ENCODE measurements at regions not wholly inside any gene's neighbourhood (a gene's known extent, or its start where the extent isn't known, plus 50 kb on each side); places are given as distances from the start of the nearest gene placed in this dataset.

DNA sequence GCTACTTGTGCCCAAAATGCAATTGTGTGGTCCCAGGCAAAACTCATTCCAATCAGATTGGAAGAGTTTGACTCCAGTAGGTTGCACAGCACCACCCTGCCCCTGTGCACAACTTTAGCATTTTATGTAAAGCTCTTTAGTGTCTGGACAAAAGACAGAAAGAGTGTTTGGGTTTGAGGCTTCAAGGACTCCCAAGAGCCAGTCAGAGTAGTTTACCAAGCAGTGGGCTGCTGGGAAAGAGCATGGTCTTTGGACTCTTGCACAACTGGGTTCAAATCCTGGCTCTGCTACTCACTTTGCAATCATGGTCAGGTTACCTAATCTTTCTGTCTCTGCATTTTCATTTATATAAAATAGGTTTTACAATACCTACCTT lies 75.8 kb upstream of the UMPS start (continued):
- TF ChIP-seq ZNF619 (CRISPR knock-in tag; IDR thresholded peaks at IDR 0.05) (no peak), YY1 (IDR thresholded peaks at IDR 0.05; ENCODE audit: insufficient read depth, insufficient replicate concordance, low read depth, low read length) (no peak), ZNF441 (CRISPR knock-in tag; IDR thresholded peaks at IDR 0.05; ENCODE audit: borderline replicate concordance) (no peak), NR2F6 (IDR thresholded peaks at IDR 0.05) (peak; percentile 48; the same call in 1 of the 2 replicates), NR2F6 (CRISPR knock-in tag; IDR thresholded peaks at IDR 0.05) (peak; percentile 68), NR2C2 (CRISPR knock-in tag; IDR thresholded peaks at IDR 0.05; ENCODE audit: borderline replicate concordance) (peak; percentile 63; the same call in 1 of the 2 replicates), ZBTB8A (CRISPR knock-in tag; IDR thresholded peaks at IDR 0.05; ENCODE audit: borderline replicate concordance, low read depth) (no peak), ZNF446 (CRISPR knock-in tag; IDR thresholded peaks at IDR 0.05) (no peak), EP300 (IDR thresholded peaks at IDR 0.05; ENCODE audit: low read depth in 2 of 2, low read length in 2 of 2) (peak in 1 of 2 experiments; percentile 86; a peak in 2 of 4 replicates), EP300 (CRISPR knock-in tag; IDR thresholded peaks at IDR 0.05; ENCODE audit: borderline replicate concordance) (peak; percentile 48; the same call in 1 of the 2 replicates), ZNF432 (CRISPR knock-in tag; IDR thresholded peaks at IDR 0.05; ENCODE audit: borderline replicate concordance) (no peak), RCOR2 (CRISPR knock-in tag; IDR thresholded peaks at IDR 0.05) (0 out of 2 replicates have a peak, but pooled peaks have one; percentile 78), ZNF572 (CRISPR knock-in tag; IDR thresholded peaks at IDR 0.05) (no peak), MED1 (CRISPR knock-in tag; IDR thresholded peaks at IDR 0.05) (peak; percentile 89), TBX2 (CRISPR knock-in tag; IDR thresholded peaks at IDR 0.05; ENCODE audit: borderline replicate concordance) (no peak), NCOA1 (CRISPR knock-in tag; IDR thresholded peaks at IDR 0.05) (no peak), ASH2L (IDR thresholded peaks at IDR 0.05; ENCODE audit: insufficient read length, low read depth, low read length) (no peak), CENPT (CRISPR knock-in tag; IDR thresholded peaks at IDR 0.05; ENCODE audit: low read depth) (no peak), RBM39 (IDR thresholded peaks at IDR 0.05; ENCODE audit: low read depth, low read length, poor library complexity, severe bottlenecking) (no peak)
- TF ChIP-seq, protein P1, sequence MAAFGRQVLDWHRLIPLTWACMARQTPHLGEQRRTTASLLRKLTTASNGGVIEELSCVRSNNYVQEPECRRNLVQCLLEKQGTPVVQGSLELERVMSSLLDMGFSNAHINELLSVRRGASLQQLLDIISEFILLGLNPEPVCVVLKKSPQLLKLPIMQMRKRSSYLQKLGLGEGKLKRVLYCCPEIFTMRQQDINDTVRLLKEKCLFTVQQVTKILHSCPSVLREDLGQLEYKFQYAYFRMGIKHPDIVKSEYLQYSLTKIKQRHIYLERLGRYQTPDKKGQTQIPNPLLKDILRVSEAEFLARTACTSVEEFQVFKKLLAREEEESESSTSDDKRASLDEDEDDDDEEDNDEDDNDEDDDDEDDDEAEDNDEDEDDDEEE (CRISPR knock-in tag; IDR thresholded peaks at IDR 0.05): no peak
- TF ChIP-seq, protein P2, sequence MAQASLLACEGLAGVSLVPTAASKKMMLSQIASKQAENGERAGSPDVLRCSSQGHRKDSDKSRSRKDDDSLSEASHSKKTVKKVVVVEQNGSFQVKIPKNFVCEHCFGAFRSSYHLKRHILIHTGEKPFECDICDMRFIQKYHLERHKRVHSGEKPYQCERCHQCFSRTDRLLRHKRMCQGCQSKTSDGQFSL (CRISPR knock-in tag; IDR thresholded peaks at IDR 0.05): no peak
- TF ChIP-seq, protein P3, sequence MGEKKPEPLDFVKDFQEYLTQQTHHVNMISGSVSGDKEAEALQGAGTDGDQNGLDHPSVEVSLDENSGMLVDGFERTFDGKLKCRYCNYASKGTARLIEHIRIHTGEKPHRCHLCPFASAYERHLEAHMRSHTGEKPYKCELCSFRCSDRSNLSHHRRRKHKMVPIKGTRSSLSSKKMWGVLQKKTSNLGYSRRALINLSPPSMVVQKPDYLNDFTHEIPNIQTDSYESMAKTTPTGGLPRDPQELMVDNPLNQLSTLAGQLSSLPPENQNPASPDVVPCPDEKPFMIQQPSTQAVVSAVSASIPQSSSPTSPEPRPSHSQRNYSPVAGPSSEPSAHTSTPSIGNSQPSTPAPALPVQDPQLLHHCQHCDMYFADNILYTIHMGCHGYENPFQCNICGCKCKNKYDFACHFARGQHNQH (CRISPR knock-in tag; IDR thresholded peaks at IDR 0.05): peak; percentile 67; the same call in 1 of the 2 replicates
- TF ChIP-seq, protein P4, sequence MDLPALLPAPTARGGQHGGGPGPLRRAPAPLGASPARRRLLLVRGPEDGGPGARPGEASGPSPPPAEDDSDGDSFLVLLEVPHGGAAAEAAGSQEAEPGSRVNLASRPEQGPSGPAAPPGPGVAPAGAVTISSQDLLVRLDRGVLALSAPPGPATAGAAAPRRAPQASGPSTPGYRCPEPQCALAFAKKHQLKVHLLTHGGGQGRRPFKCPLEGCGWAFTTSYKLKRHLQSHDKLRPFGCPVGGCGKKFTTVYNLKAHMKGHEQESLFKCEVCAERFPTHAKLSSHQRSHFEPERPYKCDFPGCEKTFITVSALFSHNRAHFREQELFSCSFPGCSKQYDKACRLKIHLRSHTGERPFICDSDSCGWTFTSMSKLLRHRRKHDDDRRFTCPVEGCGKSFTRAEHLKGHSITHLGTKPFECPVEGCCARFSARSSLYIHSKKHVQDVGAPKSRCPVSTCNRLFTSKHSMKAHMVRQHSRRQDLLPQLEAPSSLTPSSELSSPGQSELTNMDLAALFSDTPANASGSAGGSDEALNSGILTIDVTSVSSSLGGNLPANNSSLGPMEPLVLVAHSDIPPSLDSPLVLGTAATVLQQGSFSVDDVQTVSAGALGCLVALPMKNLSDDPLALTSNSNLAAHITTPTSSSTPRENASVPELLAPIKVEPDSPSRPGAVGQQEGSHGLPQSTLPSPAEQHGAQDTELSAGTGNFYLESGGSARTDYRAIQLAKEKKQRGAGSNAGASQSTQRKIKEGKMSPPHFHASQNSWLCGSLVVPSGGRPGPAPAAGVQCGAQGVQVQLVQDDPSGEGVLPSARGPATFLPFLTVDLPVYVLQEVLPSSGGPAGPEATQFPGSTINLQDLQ (CRISPR knock-in tag; IDR thresholded peaks at IDR 0.05): no peak

All from HepG2 (cell line).